K562 (cell line): ENCODE measurements at regions not wholly inside any gene's neighbourhood (a gene's known extent, or its start where the extent isn't known, plus 50 kb on each side); places are given as distances from the start of the nearest gene placed in this dataset.

ENCODE experiments used
- ATAC-seq: fragments of 200-7000 bp; cut with Tn5 transposase; 3 replicates; pipeline ENCODE4 v1.9.1; 2020; ENCODE audit warnings: moderate library complexity
- BruUV-seq: library from RNA; stranded (reverse); fragments of 400-500 nt; replicated peaks from 2 replicates; lab custom pipeline; 2021; lab: Mats Ljungman, UMichigan
- CTCF ChIA-PET: fragments of 300-600 bp; formaldehyde crosslinking; extraction: SDS; loops from one replicate; lab custom pipeline; 2021; ENCODE audit warnings: low intra/inter-chr PET ratio; lab: Yijun Ruan, JAX
- POLR2A ChIA-PET: fragments of 300-600, 350-650 bp; sonication (Branson Sonifier 250); formaldehyde crosslinking; extraction: SDS; loops from one replicate; lab custom pipeline; 2021; ENCODE audit warnings: antibody characterized with exemption, inconsistent platforms; lab: Yijun Ruan, JAX
- DNase-seq, 4 experiments: peaks; one replicate each; pipeline versions ENCODE4 v3.0.0 to v3.0.0-alpha.2; 2011 to 2018; ENCODE audit warnings: low spot score in 3 of 4, mixed read lengths in 3 of 4; ENCODE audit errors: extremely low read depth in 1 of 4
- FAIRE-seq: peaks from 2 replicates; lab custom pipeline; 2011; peaks lifted over from hg19 to GRCh38; lab: Jason Lieb, UNC
- H2AFZ ChIP-seq: 2 replicates; pipeline ENCODE4 v1.6.0; 2011; ENCODE audit warnings: low read depth, low read length, control low read depth, inconsistent platforms
- H3K27ac ChIP-seq: fragments of 200-600 bp; 3 replicates; pipeline ENCODE4 v1.8.0; 2011; ENCODE audit warnings: low read depth, mild to moderate bottlenecking, control low read depth, inconsistent platforms, low read length, moderate library complexity, mixed read lengths; ENCODE audit errors: extremely low read depth
- H3K27me3 ChIP-seq, 2 experiments: fragments of 300-600 bp in 1 of 2; 2 replicates in 1 of 2; 3 replicates in 1 of 2; pipeline versions ENCODE4 v1.6.0 to v1.8.0; 2011; ENCODE audit warnings: inconsistent platforms in 2 of 2, low read length in 2 of 2, mild to moderate bottlenecking in 1 of 2, mixed read lengths in 1 of 2, moderate library complexity in 1 of 2; ENCODE audit not compliant: control insufficient read depth in 2 of 2, insufficient read depth in 2 of 2
- H3K36me3 ChIP-seq: fragments of 300-600 bp; 3 replicates; pipeline ENCODE4 v1.8.0; 2011; ENCODE audit warnings: mild to moderate bottlenecking, low read length, inconsistent platforms; ENCODE audit not compliant: control insufficient read depth, insufficient read depth
- H3K4me1 ChIP-seq, 2 experiments: fragments of 200-600 bp in 1 of 2; replicated peaks in 1 of 2; 2 replicates in 1 of 2; 3 replicates in 1 of 2; pipeline versions ENCODE4 v1.5.1 to v1.8.0; 2011; ENCODE audit warnings: inconsistent platforms in 2 of 2, low read length in 2 of 2, mild to moderate bottlenecking in 1 of 2, mixed read lengths in 1 of 2, moderate library complexity in 1 of 2; ENCODE audit not compliant: control insufficient read depth in 2 of 2, insufficient read depth in 2 of 2
- H3K4me2 ChIP-seq: 2 replicates; pipeline ENCODE4 v1.6.1; 2011; ENCODE audit warnings: low read length, control low read depth, inconsistent platforms, mixed read lengths; ENCODE audit not compliant: insufficient read depth
- H3K4me3 ChIP-seq: fragments of 200-600 bp; sonication (generic), shearing (Covaris generic); 2 replicates; pipeline ENCODE4 v1.5.1; 2016; ENCODE audit warnings: control low read depth, inconsistent platforms
- H3K79me2 ChIP-seq: fragments of 200-600 bp; 3 replicates; pipeline ENCODE4 v1.8.0; 2011; ENCODE audit warnings: low read length, inconsistent platforms; ENCODE audit not compliant: control insufficient read depth, insufficient read depth
- H3K9ac ChIP-seq, 2 experiments: 2 replicates each; pipeline versions ENCODE4 v1.6.0 to v1.6.1; 2011; ENCODE audit warnings: low read depth in 2 of 2, low read length in 2 of 2, control low read depth in 1 of 2, inconsistent platforms in 1 of 2, mild to moderate bottlenecking in 1 of 2, mixed read lengths in 1 of 2; ENCODE audit not compliant: insufficient read depth in 1 of 2
- H3K9me1 ChIP-seq: one replicate; pipeline ENCODE4 v1.6.0; 2011; ENCODE audit warnings: inconsistent platforms, mild to moderate bottlenecking, low read length, moderate library complexity; ENCODE audit not compliant: control insufficient read depth, insufficient read depth
- H3K9me3 ChIP-seq: replicated peaks from 2 replicates; pipeline ENCODE4 v1.5.1; 2011; ENCODE audit warnings: low read depth, low read length, inconsistent platforms; ENCODE audit not compliant: control insufficient read depth, insufficient read depth
- H4K20me1 ChIP-seq: replicated peaks from 2 replicates; pipeline ENCODE4 v1.6.1; 2011; ENCODE audit warnings: low read length, inconsistent platforms, mixed read lengths; ENCODE audit not compliant: control insufficient read depth, insufficient read depth
- BRD4 ChIP-seq: fragments of 200-600 bp; sonication (generic); IDR thresholded peaks from 2 replicates; pipeline ENCODE4 v1.6.1; 2017; ENCODE audit warnings: inconsistent platforms
- CBX8 ChIP-seq: fragments of 200-600 bp; sonication (generic); IDR thresholded peaks from 2 replicates; pipeline ENCODE4 v1.6.1; 2012; ENCODE audit warnings: borderline replicate concordance, mixed run types, low read depth, mild to moderate bottlenecking, moderate library complexity, mixed read lengths, low read length, control low read depth, inconsistent platforms; ENCODE audit not compliant: poor library complexity, severe bottlenecking; ENCODE audit errors: extremely low read depth
- E2F3 ChIP-seq: fragments of 250-450 bp; sonication (Bioruptor Pico); IDR thresholded peaks from 2 replicates; pipeline ENCODE4 v1.4.0; 2020; ENCODE audit warnings: mild to moderate bottlenecking
- E2F8 ChIP-seq: fragments of 450-650 bp; IDR thresholded peaks from 2 replicates; pipeline ENCODE4 v1.7.1; 2018; ENCODE audit warnings: mild to moderate bottlenecking, low read depth; ENCODE audit not compliant: partially characterized antibody
- FOS ChIP-seq: IDR thresholded peaks from 3 replicates; pipeline ENCODE4 v1.6.1; 2011; ENCODE audit not compliant: insufficient read length; ENCODE audit errors: extremely low read depth
- HMG20B ChIP-seq: fragments of 250-450 bp; sonication (Bioruptor Pico); IDR thresholded peaks from 2 replicates; pipeline ENCODE4 v1.5.0; 2021; ENCODE audit warnings: mild to moderate bottlenecking
- ILK ChIP-seq: fragments of 450-650 bp; IDR thresholded peaks from 2 replicates; pipeline ENCODE4 v1.6.1; 2016; ENCODE audit warnings: missing genetic modification characterization, low read depth, mild to moderate bottlenecking, missing compliant biosample characterization, moderate library complexity, borderline replicate concordance
- MXD1 ChIP-seq: fragments of 250-450 bp; sonication (Bioruptor Pico); IDR thresholded peaks from 2 replicates; pipeline ENCODE4 v1.8.0; 2021; ENCODE audit warnings: borderline replicate concordance, mild to moderate bottlenecking, moderate library complexity; ENCODE audit not compliant: poor library complexity, severe bottlenecking
- NR4A1 ChIP-seq, 2 experiments: fragments of 250-450 bp in 1 of 2; fragments of 450-650 bp in 1 of 2; sonication (Bioruptor Pico) in 1 of 2; IDR thresholded peaks; 2 replicates each; pipeline versions ENCODE4 v1.4.0 to v1.6.1; 2016 to 2020; ENCODE audit warnings: mild to moderate bottlenecking in 2 of 2, missing compliant biosample characterization in 1 of 2, missing genetic modification characterization in 1 of 2, moderate library complexity in 1 of 2
- NUFIP1 ChIP-seq: fragments of 450-650 bp; IDR thresholded peaks from 2 replicates; pipeline ENCODE4 v1.6.1; 2018; ENCODE audit not compliant: partially characterized antibody
- ZEB2 ChIP-seq: fragments of 450-650 bp; IDR thresholded peaks from 2 replicates; pipeline ENCODE4 v1.6.1; 2016
- WGBS: fragments of 100-300 bp; shearing (Covaris generic); methylation state at CpG from one replicate; pipeline ENCODE4 v1.1.6; 2016; ENCODE audit warnings: low coverage, mixed read lengths; ENCODE audit not compliant: insufficient coverage; ENCODE audit errors: missing lambda C conversion rate; 5-methylcytosine and 5-hydroxymethylcytosine counted together
- in situ Hi-C: fragments of 300-500 bp; cut with MboI; formaldehyde crosslinking; loops from 4 replicates; pipeline ENCODE4 v1.15.0; 2018; ENCODE audit warnings: inconsistent platforms, mixed read lengths
- intact Hi-C: fragments of 100-400 bp; cut with micrococcal nuclease; formaldehyde crosslinking; loops from 2 replicates; pipeline ENCODE4 v1.14.2; 2022
- TF ChIP-seq, protein P1 (sequence below): fragments of 250-450 bp; sonication (Bioruptor Pico); IDR thresholded peaks from 2 replicates; pipeline ENCODE4 v1.8.0; 2021; ENCODE audit warnings: mild to moderate bottlenecking, moderate library complexity

DNA sequence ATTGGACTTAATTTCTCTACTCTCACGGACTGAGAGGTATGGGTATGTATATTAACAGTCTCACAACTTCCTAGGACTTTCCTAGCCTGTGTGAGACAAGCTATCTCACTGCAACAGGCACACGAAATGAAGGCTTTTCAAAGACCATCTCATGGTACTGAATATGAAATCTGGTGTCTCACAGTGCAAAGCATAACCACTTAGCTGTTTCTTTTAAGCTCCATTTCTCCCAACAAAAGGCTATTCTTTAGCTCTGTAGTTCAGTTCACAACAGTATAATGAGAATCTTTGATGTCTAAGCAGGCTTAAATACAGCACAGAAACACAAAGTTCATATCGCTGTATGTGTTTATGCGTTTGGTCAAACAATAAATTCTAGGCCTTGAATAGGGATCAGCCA lies 116.2 kb upstream of the PCDH18 start:
- no peak for TF ChIP-seq CBX8
- no peak for TF ChIP-seq FOS
- TF ChIP-seq ZEB2, result no peak
- TF ChIP-seq NR4A1 (CRISPR knock-in tag; IDR thresholded peaks at IDR 0.05), result no peak
- TF ChIP-seq NR4A1 (tag; IDR thresholded peaks at IDR 0.05), result no peak
- no peak for TF ChIP-seq HMG20B (CRISPR knock-in tag)
- no peak for TF ChIP-seq E2F3 (CRISPR knock-in tag)
- Histone ChIP-seq H3K79me2 (no peaks in the 10 kb centered on the region), H3K27ac (no peak overlapping the region), H3K4me3 (no peak overlapping the region), H3K9me1 (no peaks in the 10 kb centered on the region), H3K9me3 (no peaks in the 10 kb centered on the region; the same call in 1 of the 2 replicates), H3K4me1 (no peaks in the 10 kb centered on the region), H3K36me3 (no peaks in the 10 kb centered on the region), H3K9ac (no peak overlapping the region), H2AFZ (no peak overlapping the region), H3K4me2 (no peak overlapping the region), H3K27me3 (no peaks in the 10 kb centered on the region), H4K20me1 (no peaks in the 10 kb centered on the region)
- no peak for ATAC-seq
- no peak for DNase-seq
- CTCF ChIA-PET, result no interaction called here
- in situ Hi-C loops (no loop called here), intact Hi-C loops (no loop called here)
- BruUV-seq, result no TSS peak
- POLR2A ChIA-PET, result no interaction called here
- no peak for FAIRE-seq
- 3% methylated on average over 4 of the region's 4 CpGs for WGBS

DNA sequence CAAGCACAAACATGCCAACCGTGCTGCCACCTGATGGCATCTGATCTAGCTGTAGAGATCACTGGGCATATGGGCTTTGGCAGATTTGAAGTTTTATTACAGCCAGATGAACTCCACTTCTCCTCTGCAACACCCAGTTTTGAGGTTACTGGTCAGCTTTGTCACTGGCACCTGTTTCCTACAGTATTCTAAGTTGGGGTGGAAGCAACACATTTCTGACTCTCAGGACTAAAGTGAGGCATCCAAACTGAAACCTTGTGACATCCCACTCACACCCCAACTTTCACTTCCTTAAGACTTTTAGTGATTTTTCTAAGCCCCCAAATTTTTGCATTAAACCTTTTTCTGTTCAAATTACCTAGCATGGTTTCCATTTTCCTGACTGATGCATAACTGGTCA lies 115.1 kb upstream of the PCDH18 start:
- no peak for FAIRE-seq
- TF ChIP-seq BRD4, result no peak
- TF ChIP-seq ILK (tag), result no peak
- TF ChIP-seq NUFIP1, result no peak
- no peak for TF ChIP-seq MXD1 (CRISPR knock-in tag)
- TF ChIP-seq E2F8, result no peak
- TF ChIP-seq, protein P1, sequence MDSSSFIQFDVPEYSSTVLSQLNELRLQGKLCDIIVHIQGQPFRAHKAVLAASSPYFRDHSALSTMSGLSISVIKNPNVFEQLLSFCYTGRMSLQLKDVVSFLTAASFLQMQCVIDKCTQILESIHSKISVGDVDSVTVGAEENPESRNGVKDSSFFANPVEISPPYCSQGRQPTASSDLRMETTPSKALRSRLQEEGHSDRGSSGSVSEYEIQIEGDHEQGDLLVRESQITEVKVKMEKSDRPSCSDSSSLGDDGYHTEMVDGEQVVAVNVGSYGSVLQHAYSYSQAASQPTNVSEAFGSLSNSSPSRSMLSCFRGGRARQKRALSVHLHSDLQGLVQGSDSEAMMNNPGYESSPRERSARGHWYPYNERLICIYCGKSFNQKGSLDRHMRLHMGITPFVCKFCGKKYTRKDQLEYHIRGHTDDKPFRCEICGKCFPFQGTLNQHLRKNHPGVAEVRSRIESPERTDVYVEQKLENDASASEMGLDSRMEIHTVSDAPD, result no peak

More for the DNA sequence above, 115.1 kb upstream of the PCDH18 start:
- H3K9ac ChIP-seq, result no peak overlapping the region
- WGBS, result 0% methylated on average over 1 of the region's 1 CpG
- no peak overlapping the region for H3K4me2 ChIP-seq
- ChIA-PET POLR2A (no interaction called here), CTCF (no interaction called here)
- BruUV-seq, result no TSS peak
- H3K4me3 ChIP-seq, result no peak overlapping the region
- H3K79me2 ChIP-seq, result no peaks in the 10 kb centered on the region
- H3K27ac ChIP-seq, result no peak overlapping the region
- DNase-seq, result no peak
- no peak for ATAC-seq
- no peaks in the 10 kb centered on the region for H3K9me1 ChIP-seq
- H4K20me1 ChIP-seq, result no peaks in the 10 kb centered on the region
- H3K27me3 ChIP-seq, result no peaks in the 10 kb centered on the region
- no peak overlapping the region for H2AFZ ChIP-seq
- intact Hi-C loops (no loop called here), in situ Hi-C loops (no loop called here)
- H3K9me3 ChIP-seq, result no peaks in the 10 kb centered on the region; the same call in 1 of the 2 replicates
- no peaks in the 10 kb centered on the region for H3K36me3 ChIP-seq
- no peaks in the 10 kb centered on the region for H3K4me1 ChIP-seq
